Effector memory CD8-positive, alpha-beta T cell (primary cell): ENCODE measurements at regions not wholly inside any gene's neighbourhood (a gene's known extent, or its start where the extent isn't known, plus 50 kb on each side); places are given as distances from the start of the nearest gene placed in this dataset.

Experiments used
- ATAC-seq: fragments of 150-1000 bp; cut with Tn5 transposase; replicated peaks from 2 replicates; pipeline ENCODE4 v1.10.0; 2021; ENCODE audit warnings: mild to moderate bottlenecking, moderate library complexity
- DNase-seq, 3 experiments: peaks; one replicate each; pipeline ENCODE4 v3.0.0; 2021
- H3K27ac Mint-ChIP-seq, 2 donors: one replicate each; pipeline ENCODE4 v1.8.0; 2022; ENCODE audit warnings: mild to moderate bottlenecking in 2 of 2, mixed read lengths in 2 of 2, moderate library complexity in 2 of 2
- H3K27me3 Mint-ChIP-seq, 2 donors: one replicate each; pipeline ENCODE4 v1.8.0; 2022; ENCODE audit warnings: mixed read lengths in 2 of 2
- H3K36me3 Mint-ChIP-seq: one replicate; pipeline ENCODE4 v1.8.0; 2022; ENCODE audit warnings: mild to moderate bottlenecking, moderate library complexity, mixed read lengths; ENCODE audit not compliant: insufficient read depth
- H3K4me1 Mint-ChIP-seq, 2 donors: one replicate each; pipeline ENCODE4 v1.8.0; 2022; ENCODE audit warnings: low read depth in 2 of 2, mixed read lengths in 2 of 2
- H3K4me3 Mint-ChIP-seq, 2 donors: one replicate each; pipeline ENCODE4 v1.8.0; 2022; ENCODE audit warnings: mild to moderate bottlenecking in 2 of 2, mixed read lengths in 2 of 2, moderate library complexity in 2 of 2
- H3K9me3 Mint-ChIP-seq, 2 donors: one replicate each; pipeline ENCODE4 v1.8.0; 2022; ENCODE audit warnings: mixed read lengths in 2 of 2

DNA sequence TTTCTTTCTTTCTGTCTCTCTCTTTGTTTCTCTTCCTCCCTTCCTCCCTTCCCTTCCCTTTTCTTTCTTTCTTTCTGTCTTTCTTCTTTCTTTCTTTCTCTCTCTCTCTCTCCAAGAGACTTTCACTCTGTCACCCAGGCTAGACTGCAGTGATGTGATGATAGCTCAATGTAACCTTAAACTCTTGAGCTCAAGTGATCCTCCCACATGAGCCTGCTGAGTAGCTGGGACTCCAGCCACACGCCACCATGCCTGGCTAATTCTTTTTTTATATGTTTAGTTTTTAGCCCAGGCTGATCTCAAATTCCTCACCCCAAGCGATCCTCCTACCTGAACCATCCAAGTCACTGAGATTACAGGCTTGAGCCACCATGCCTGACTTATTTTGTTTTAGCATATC lies 64.3 kb upstream of the EMCN start:
- Mint-ChIP-seq H3K4me1 (no peaks in the 10 kb centered on the region), H3K36me3 (no peaks in the 10 kb centered on the region), H3K27me3 (peaks cover 9 to 10% of the 10 kb centered on the region in 2 donors), H3K4me3 (no peak overlapping the region), H3K9me3 (peaks cover 0 to 2% of the 10 kb centered on the region in 2 donors), H3K27ac (no peak overlapping the region)
- ATAC-seq, result no peak
- DNase-seq, result no peak

DNA sequence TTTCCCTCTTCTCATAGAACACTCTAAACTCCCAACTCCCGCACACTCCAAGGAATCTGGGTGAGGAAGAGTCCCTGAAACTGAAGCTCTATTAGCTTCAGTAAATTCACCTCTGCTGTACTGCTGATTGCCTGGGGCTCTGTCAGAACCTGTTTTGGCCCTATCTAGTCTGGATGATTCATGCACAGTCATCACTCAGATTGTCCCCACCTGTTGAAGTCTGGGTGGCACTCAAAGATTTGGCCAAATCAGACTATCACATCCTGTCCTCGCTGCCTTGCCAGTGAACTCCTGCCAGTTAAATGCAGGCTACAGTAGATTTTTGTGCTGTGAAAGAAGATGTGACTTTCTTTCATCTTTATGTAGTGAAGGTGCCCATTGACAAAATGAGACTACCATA lies 63.5 kb upstream of the EMCN start:
- H3K27ac Mint-ChIP-seq, result no peak overlapping the region
- ATAC-seq, result no peak
- H3K36me3 Mint-ChIP-seq, result no peaks in the 10 kb centered on the region

DNA sequence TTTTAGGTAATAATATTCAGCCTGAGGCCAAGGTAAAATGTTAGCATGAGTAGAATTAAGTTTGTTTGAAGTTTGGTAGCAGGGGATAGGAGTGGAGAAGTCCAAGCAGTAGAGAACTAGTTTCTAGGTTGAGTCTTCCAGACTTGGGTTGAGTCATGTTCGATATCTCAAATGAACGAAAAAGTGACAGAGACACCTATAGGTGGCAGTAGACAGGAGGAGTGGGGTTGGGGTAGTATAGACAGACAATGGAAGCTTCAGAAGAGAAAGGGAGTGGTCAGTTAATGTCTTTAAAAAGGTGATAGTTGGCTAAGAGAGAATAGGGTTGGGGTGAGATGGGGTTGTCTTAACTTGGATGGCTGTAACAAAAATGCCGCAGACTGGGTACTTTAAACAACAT lies 58.7 kb upstream of the EMCN start:
- H3K27ac Mint-ChIP-seq, result no peak overlapping the region
- H3K4me3 Mint-ChIP-seq, result no peak overlapping the region
- no peaks in the 10 kb centered on the region for H3K4me1 Mint-ChIP-seq
- peaks cover 0 to 2% of the 10 kb centered on the region in 2 donors for H3K9me3 Mint-ChIP-seq
- H3K36me3 Mint-ChIP-seq, result no peaks in the 10 kb centered on the region
- peaks cover 0 to 11% of the 10 kb centered on the region in 2 donors for H3K27me3 Mint-ChIP-seq
- ATAC-seq, result no peak
- no peak for DNase-seq

More for the DNA sequence above, 63.5 kb upstream of the EMCN start:
- H3K9me3 Mint-ChIP-seq, result peaks cover 0 to 2% of the 10 kb centered on the region in 2 donors
- no peak for DNase-seq
- peaks cover 9 to 12% of the 10 kb centered on the region in 2 donors for H3K27me3 Mint-ChIP-seq
- no peak overlapping the region for H3K4me3 Mint-ChIP-seq
- H3K4me1 Mint-ChIP-seq, result no peaks in the 10 kb centered on the region

GRCh38 chr4:100574607-100575006 lies 56.8 kb upstream of the EMCN start:
- no peaks in the 10 kb centered on the region for H3K4me1 Mint-ChIP-seq
- H3K27me3 Mint-ChIP-seq, result peaks cover 0 to 11% of the 10 kb centered on the region in 2 donors
- ATAC-seq (no peak), DNase-seq (no peak)
- no peak overlapping the region for H3K27ac Mint-ChIP-seq
- no peaks in the 10 kb centered on the region for H3K36me3 Mint-ChIP-seq
- no peak overlapping the region for H3K4me3 Mint-ChIP-seq
- peaks cover 0 to 2% of the 10 kb centered on the region in 2 donors for H3K9me3 Mint-ChIP-seq

DNA sequence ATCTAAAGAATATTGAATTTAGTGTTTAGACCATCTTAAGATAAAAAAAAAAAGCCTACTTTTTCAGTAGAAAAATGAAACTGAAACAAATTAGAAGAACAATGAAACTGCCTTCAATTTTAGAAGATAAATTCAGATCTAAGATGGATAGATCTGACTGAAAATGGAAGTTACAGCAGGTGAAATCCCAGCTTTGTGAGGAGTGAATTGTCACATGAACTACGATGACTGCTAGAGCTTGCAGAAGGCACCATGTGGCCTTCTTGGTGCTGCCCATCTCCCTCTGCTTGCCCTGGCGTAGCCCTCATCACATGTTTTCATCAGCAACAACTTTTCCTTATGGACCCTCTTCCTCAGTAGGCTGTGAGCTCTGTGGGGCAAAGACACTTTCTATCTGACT lies 51.4 kb upstream of the EMCN start:
- H3K36me3 Mint-ChIP-seq, result no peaks in the 10 kb centered on the region

More for the DNA sequence above, 51.4 kb upstream of the EMCN start:
- Mint-ChIP-seq H3K4me3 (peak overlapping the region in 1 of 2 donors; percentile 56), H3K27me3 (no peaks in the 10 kb centered on the region), H3K27ac (peak overlapping the region; percentile 15 to 51), H3K4me1 (peaks cover 4 to 22% of the 10 kb centered on the region in 2 donors), H3K9me3 (no peaks in the 10 kb centered on the region)
- ATAC-seq (no peak), DNase-seq (no peak)
